Right lobe of liver (tissue), 4 donors: ENCODE measurements at regions not wholly inside any gene's neighbourhood (a gene's known extent, or its start where the extent isn't known, plus 50 kb on each side); places are given as distances from the start of the nearest gene placed in this dataset.

Experiments used
- CTCF ChIP-seq, 4 donors: fragments of 200-600 bp in 3 of 4; fragments of 450-650 bp in 1 of 4; IDR thresholded peaks; one replicate each; pipeline versions ENCODE4 v1.5.1 to v1.8.0; 2016 to 2022; ENCODE audit warnings: antibody characterized with exemption in 4 of 4, mild to moderate bottlenecking in 2 of 4
- POLR2A ChIP-seq: fragments of 450-650 bp; IDR thresholded peaks from one replicate; pipeline ENCODE4 v1.6.1; 2017; ENCODE audit warnings: antibody characterized with exemption, mild to moderate bottlenecking
- donor health status: DM: no; HTN: no; CAD: no.
- donor health status: DM: no; HTN: no; CAD: no.
- donor health status: DM: no; HTN: yes; CAD: no.

- TF ChIP-seq CTCF (IDR thresholded peaks at IDR 0.05): no peak
- TF ChIP-seq POLR2A: no peak
Observed at GRCh38 chr10:123530166-123530870, 135.8 kb upstream of the GPR26 start.
